HCT116 (cell line): ENCODE measurements at regions not wholly inside any gene's neighbourhood (a gene's known extent, or its start where the extent isn't known, plus 50 kb on each side); places are given as distances from the start of the nearest gene placed in this dataset.

Experiments
- ATAC-seq: fragments of 200-7000 bp; cut with Tn5 transposase; 2 replicates; pipeline ENCODE4 v1.9.1; 2020; ENCODE audit warnings: mild to moderate bottlenecking, moderate library complexity
- BruUV-seq: library from RNA; stranded (reverse); fragments of 400-500 nt; replicated peaks from 2 replicates; lab custom pipeline; 2021; lab: Mats Ljungman, UMichigan
- CTCF ChIA-PET: fragments of 300-600 bp; sonication (Branson Sonifier 250); formaldehyde crosslinking; loops from one replicate; lab custom pipeline; 2021; ENCODE audit warnings: antibody characterized with exemption; lab: Charles Lee
- POLR2A ChIA-PET: fragments of 300-600, 350-600 bp; sonication (Branson Sonifier 250); formaldehyde crosslinking; loops from one replicate; lab custom pipeline; 2021; ENCODE audit warnings: antibody characterized with exemption; lab: Charles Lee
- RAD21 ChIA-PET, 2 experiments: fragments of 300-600 bp; sonication (Branson Sonifier 250); formaldehyde crosslinking; loops; one replicate each; lab custom pipeline; 2023; ENCODE audit warnings: low total read pairs in 2 of 2; ENCODE audit not compliant: uncharacterized antibody in 2 of 2, unreplicated experiment in 2 of 2, low non-redundant PET in 1 of 2; lab: Charles Lee
- DNase-seq: peaks from one replicate; pipeline ENCODE4 v3.0.0-alpha.2; 2010; ENCODE audit warnings: low read depth, low spot score
- H2AFZ ChIP-seq: fragments of 200-600 bp; shearing (Covaris generic), sonication (generic); 2 replicates; pipeline ENCODE4 v1.6.1; 2017; ENCODE audit warnings: low read depth, mixed run types, mixed read lengths, antibody characterized with exemption, low read length; ENCODE audit not compliant: poor library complexity, severe bottlenecking
- H3K27ac ChIP-seq: 2 replicates; pipeline ENCODE4 v1.5.1; 2012; ENCODE audit warnings: low read depth, low read length
- H3K27me3 ChIP-seq: fragments of 200-600 bp; sonication (generic); 2 replicates; pipeline ENCODE4 v1.6.1; 2016; ENCODE audit warnings: mixed run types, low read length, mixed read lengths; ENCODE audit not compliant: insufficient read depth
- H3K36me3 ChIP-seq, 2 experiments: fragments of 200-500 bp in 1 of 2; fragments of 200-600 bp in 1 of 2; sonication (Bioruptor generic) in 1 of 2; sonication (generic) in 1 of 2; 2 replicates each; pipeline versions ENCODE4 v1.5.1 to v1.6.1; 2014 to 2016; ENCODE audit warnings: low read length in 2 of 2, inconsistent platforms in 1 of 2, mixed read lengths in 1 of 2, mixed run types in 1 of 2; ENCODE audit not compliant: insufficient read depth in 2 of 2, control insufficient read depth in 1 of 2
- H3K4me1 ChIP-seq, 2 experiments: fragments of 200-600 bp in 1 of 2; sonication (generic) in 1 of 2; 2 replicates each; pipeline versions ENCODE4 v1.5.1 to v1.6.1; 2012 to 2017; ENCODE audit warnings: low read length in 2 of 2, inconsistent platforms in 1 of 2, mild to moderate bottlenecking in 1 of 2, mixed read lengths in 1 of 2, mixed run types in 1 of 2, moderate library complexity in 1 of 2; ENCODE audit not compliant: insufficient read depth in 2 of 2, control insufficient read depth in 1 of 2
- H3K4me2 ChIP-seq: fragments of 200-600 bp; sonication (generic); 2 replicates; pipeline ENCODE4 v1.6.1; 2017; ENCODE audit warnings: mixed run types, low read length, mixed read lengths
- H3K4me3 ChIP-seq, 2 experiments: fragments of 200-600 bp in 1 of 2; sonication (generic) in 1 of 2; replicated peaks in 1 of 2; 2 replicates each; pipeline ENCODE4 v1.5.1; 2011 to 2016; ENCODE audit warnings: low read length in 2 of 2, control low read depth in 1 of 2, low read depth in 1 of 2, mild to moderate bottlenecking in 1 of 2, mixed read lengths in 1 of 2, mixed run types in 1 of 2
- H3K79me2 ChIP-seq: fragments of 200-600 bp; sonication (generic); 2 replicates; pipeline ENCODE4 v1.6.1; 2017; ENCODE audit warnings: mild to moderate bottlenecking, mixed run types, low read length, moderate library complexity, mixed read lengths; ENCODE audit not compliant: insufficient read depth
- H3K9ac ChIP-seq: fragments of 200-600 bp; sonication (generic); 2 replicates; pipeline ENCODE4 v1.6.1; 2016; ENCODE audit warnings: low read length, mixed read lengths
- H3K9me2 ChIP-seq: fragments of 200-600 bp; sonication (generic), shearing (Covaris generic); 2 replicates; pipeline ENCODE4 v1.6.1; 2017; ENCODE audit warnings: mixed run types, mild to moderate bottlenecking, moderate library complexity; ENCODE audit not compliant: insufficient read depth
- H3K9me3 ChIP-seq, 2 experiments: fragments of 200-500 bp in 1 of 2; fragments of 200-600 bp in 1 of 2; sonication (Bioruptor generic) in 1 of 2; sonication (generic) in 1 of 2; 2 replicates each; pipeline ENCODE4 v1.6.1; 2014 to 2017; ENCODE audit warnings: low read length in 2 of 2, mixed read lengths in 2 of 2, inconsistent platforms in 1 of 2, low read depth in 1 of 2, mild to moderate bottlenecking in 1 of 2, mixed run types in 1 of 2, moderate library complexity in 1 of 2; ENCODE audit not compliant: control insufficient read depth in 1 of 2, insufficient read depth in 1 of 2
- H4K20me1 ChIP-seq: fragments of 200-600 bp; sonication (generic), shearing (Covaris generic); 2 replicates; pipeline ENCODE4 v1.6.1; 2017; ENCODE audit warnings: mixed run types, mild to moderate bottlenecking, moderate library complexity; ENCODE audit not compliant: insufficient read depth
- EZH2 ChIP-seq: fragments of 200-600 bp; sonication (generic); IDR thresholded peaks from 2 replicates; pipeline ENCODE4 v1.6.1; 2017; ENCODE audit warnings: antibody characterized with exemption, mixed run types
- FOSL1 ChIP-seq: IDR thresholded peaks from 2 replicates; pipeline ENCODE4 v1.6.1; 2012; ENCODE audit warnings: low read depth
- POLR2A ChIP-seq: IDR thresholded peaks from 2 replicates; pipeline ENCODE4 v1.7.0; 2011; ENCODE audit warnings: borderline replicate concordance; ENCODE audit not compliant: insufficient read depth, insufficient read length; ENCODE audit errors: extremely low read depth
- POLR2AphosphoS5 ChIP-seq: IDR thresholded peaks from 2 replicates; pipeline ENCODE4 v1.6.1; 2011; ENCODE audit warnings: mild to moderate bottlenecking, low read depth, low read length, moderate library complexity
- SRF ChIP-seq: IDR thresholded peaks from 2 replicates; pipeline ENCODE4 v1.6.1; 2012; ENCODE audit warnings: low read depth
- TCF7L2 ChIP-seq: IDR thresholded peaks from 2 replicates; pipeline ENCODE4 v1.7.0; 2011; ENCODE audit warnings: borderline replicate concordance, inconsistent platforms; ENCODE audit not compliant: insufficient read depth, insufficient read length; ENCODE audit errors: extremely low read depth
- ZBTB33 ChIP-seq: IDR thresholded peaks from 2 replicates; pipeline ENCODE4 v1.6.1; 2011; ENCODE audit warnings: mild to moderate bottlenecking, low read length, moderate library complexity; ENCODE audit not compliant: insufficient replicate concordance; ENCODE audit errors: extremely low read depth
- intact Hi-C: fragments of 100-400 bp; cut with micrococcal nuclease; formaldehyde crosslinking; loops from 2 replicates; pipeline ENCODE4 v1.10.0; 2022

- Histone ChIP-seq H3K4me1 (no peaks in the 10 kb centered on the region), H3K9me2 (no peaks in the 10 kb centered on the region), H3K27me3 (peaks cover 13% of the 10 kb centered on the region), H4K20me1 (no peaks in the 10 kb centered on the region), H3K9me3 (no peaks in the 10 kb centered on the region), H3K9ac (no peak overlapping the region), H3K79me2 (no peaks in the 10 kb centered on the region), H3K36me3 (no peaks in the 10 kb centered on the region), H2AFZ (no peak overlapping the region), H3K4me2 (no peak overlapping the region), H3K4me3 (no peak overlapping the region)
- RAD21 ChIA-PET = no interaction called here
- intact Hi-C loops = no loop called here
- no TSS peak for BruUV-seq
- POLR2A ChIA-PET = no interaction called here
- CTCF ChIA-PET = no interaction called here
- no peak for ATAC-seq
- TF ChIP-seq SRF (no peak), POLR2AphosphoS5 (no peak)
- TF ChIP-seq, all 23 proteins: peak for 0
- H3K27ac ChIP-seq = no peak overlapping the region
- DNase-seq = no peak
These were observed 254.3 kb upstream of the CHRNA7 start for GRCh38 chr15:31776039-31776438.

GRCh38 chr15:31781261-31781660 is 249.1 kb upstream of the CHRNA7 start:
- Histone ChIP-seq H4K20me1 (no peaks in the 10 kb centered on the region), H3K27me3 (peaks cover 15% of the 10 kb centered on the region; the same call in 1 of the 2 replicates), H3K9me2 (no peaks in the 10 kb centered on the region), H3K9ac (no peak overlapping the region), H3K36me3 (no peaks in the 10 kb centered on the region), H3K4me2 (no peak overlapping the region), H3K79me2 (no peaks in the 10 kb centered on the region), H3K4me1 (no peaks in the 10 kb centered on the region), H3K27ac (no peak overlapping the region), H2AFZ (no peak overlapping the region), H3K9me3 (no peaks in the 10 kb centered on the region), H3K4me3 (no peak overlapping the region)
- ChIA-PET POLR2A (no interaction called here), RAD21 (no interaction called here), CTCF (no interaction called here)
- DNase-seq (no peak), ATAC-seq (no peak)
- BruUV-seq = no TSS peak
- intact Hi-C loops = no loop called here
- TF ChIP-seq ZBTB33 = no peak
- no peak for TF ChIP-seq FOSL1
- TF ChIP-seq TCF7L2 = no peak
- TF ChIP-seq EZH2 = no peak
- TF ChIP-seq POLR2A = no peak
